ENCODE measurements at regions not wholly inside any gene's neighbourhood (a gene's known extent, or its start where the extent isn't known, plus 50 kb on each side); places are given as distances from the start of the nearest gene placed in this dataset.

GRCh38 chr4:162535121-162535520, 371.3 kb upstream of the FSTL5 start:
- Histone ChIP-seq H3K9ac (ENCODE audit: control insufficient read depth, insufficient read depth, low read length) (no peak overlapping the region), H3K79me2 (ENCODE audit: control insufficient read depth, insufficient read depth, low read length) (no peaks in the 10 kb centered on the region), H3K4me1 (ENCODE audit: control insufficient read depth, insufficient read depth, low read length) (no peaks in the 10 kb centered on the region), H2AFZ (ENCODE audit: control insufficient read depth, low read depth, low read length) (no peak overlapping the region), H3K4me2 (ENCODE audit: control insufficient read depth, insufficient read depth) (no peak overlapping the region), H3K9me3 (replicated peaks; ENCODE audit: control insufficient read depth, insufficient read depth, low read length) (no peaks in the 10 kb centered on the region), H3K4me3 (no peak overlapping the region), H4K20me1 (ENCODE audit: control insufficient read depth, insufficient read depth) (no peaks in the 10 kb centered on the region), H3K36me3 (ENCODE audit: control insufficient read depth in 2 of 2, insufficient read depth in 2 of 2, low read length in 1 of 2) (no peaks in the 10 kb centered on the region), H3K27ac (ENCODE audit: control insufficient read depth, insufficient read depth) (no peak overlapping the region), H3K27me3 (replicated peaks in 1 of 2; ENCODE audit: control insufficient read depth in 2 of 2, insufficient read depth in 2 of 2, low read length in 1 of 2) (no peaks in the 10 kb centered on the region; a peak in 2 of 4 replicates)
- ChIA-PET SMC1A (ENCODE audit: uncharacterized antibody, unreplicated experiment) (no interaction called here), RAD21 (ENCODE audit: unreplicated experiment) (no interaction called here), CTCF (interaction anchor here (0.8 to 1.0 kb wide), 2 partner anchors 10 to 39 kb away, joined by 3 to 5 read pairs; no protein-coding TSS in a partner anchor), POLR2A (no interaction called here)
- no peak for FAIRE-seq
- no peak for DNase-seq (ENCODE audit: low read depth, low spot score)
- TF ChIP-seq TCF3 (IDR thresholded peaks at IDR 0.05; ENCODE audit: borderline replicate concordance, insufficient read depth, low read depth, low read length), result no peak
- TF ChIP-seq ZNF687 (IDR thresholded peaks at IDR 0.05), result no peak
- no peak for TF ChIP-seq PRDM15 (CRISPR knock-in tag; IDR thresholded peaks at IDR 0.05)
- TF ChIP-seq CTCF (IDR thresholded peaks at IDR 0.05 in 2 of 3, conservative IDR thresholded peaks at IDR 0.05 in 1 of 3; ENCODE audit: control insufficient read depth in 2 of 3, extremely low read depth in 1 of 3, insufficient read depth in 1 of 3, low read depth in 3 of 3, low read length in 3 of 3), result 0 out of 6 replicates have a peak, but pooled peaks of 1 of the 3 experiments have one; percentile 6
- no peak for TF ChIP-seq ZBTB4 (CRISPR knock-in tag; IDR thresholded peaks at IDR 0.05)
- no peak for TF ChIP-seq POLR2A (IDR thresholded peaks at IDR 0.05; ENCODE audit: low read depth, low read length)
- no peak for TF ChIP-seq NFYB (IDR thresholded peaks at IDR 0.05; ENCODE audit: insufficient read depth, low read depth, low read length)
- peak; percentile 41; the same call in 1 of the 3 replicates for ATAC-seq
- in situ Hi-C loops (cut with MboI), result no loop called here
- WGBS (ENCODE audit: insufficient coverage, insufficient replicate concordance, low lambda C conversion rate, missing lambda C conversion rate), result 0% methylated on average over 1 of the region's 1 CpG
- no TSS peak for BruUV-seq (replicated peaks)
- intact Hi-C loops (cut with micrococcal nuclease; ENCODE audit: unreplicated experiment), result no loop called here

Data from GM12878 (cell line).